HG02798 (cell line): ENCODE measurements at regions not wholly inside any gene's neighbourhood (a gene's known extent, or its start where the extent isn't known, plus 50 kb on each side); places are given as distances from the start of the nearest gene placed in this dataset.

ENCODE experiments used
- ATAC-seq: cut with Tn5 transposase; IDR thresholded peaks from one replicate; pipeline ENCODE4 v1.9.1; 2021; ENCODE audit warnings: mild to moderate bottlenecking; ENCODE audit not compliant: unreplicated experiment, poor library complexity

- no peak for ATAC-seq
Measured at GRCh38 chr18:78900938-78901909, 78.4 kb upstream of the SALL3 start.

GRCh38 chr18:78901923-78902794 lies 77.5 kb upstream of the SALL3 start:
- no peak for ATAC-seq

- no peak for ATAC-seq
Measured at GRCh38 chr18:78902795-78903435, 76.7 kb upstream of the SALL3 start.

- ATAC-seq, result no peak
Measured at GRCh38 chr18:78903436-78904178, 76.0 kb upstream of the SALL3 start.

GRCh38 chr18:78904179-78904531 lies 75.5 kb upstream of the SALL3 start:
- no peak for ATAC-seq

GRCh38 chr18:78905334-78905733 lies 74.3 kb upstream of the SALL3 start:
- ATAC-seq, result no peak

- ATAC-seq, result no peak
Measured at GRCh38 chr18:78906066-78906465, 73.6 kb upstream of the SALL3 start.

- ATAC-seq, result no peak
Measured at GRCh38 chr18:78908462-78909260, 71.0 kb upstream of the SALL3 start.

- ATAC-seq, result no peak
Measured at GRCh38 chr18:78911751-78912283, 67.8 kb upstream of the SALL3 start.

GRCh38 chr18:78912336-78912735 lies 67.3 kb upstream of the SALL3 start:
- ATAC-seq, result no peak

- no peak for ATAC-seq
Measured at GRCh38 chr18:78912844-78913243, 66.8 kb upstream of the SALL3 start.

- ATAC-seq, result no peak
Measured at GRCh38 chr18:78913395-78913794, 66.2 kb upstream of the SALL3 start.

GRCh38 chr18:78913830-78914231 lies 65.8 kb upstream of the SALL3 start:
- no peak for ATAC-seq

- no peak for ATAC-seq
Measured at GRCh38 chr18:78914249-78914935, 65.2 kb upstream of the SALL3 start.

GRCh38 chr18:78915446-78916008 lies 64.1 kb upstream of the SALL3 start:
- no peak for ATAC-seq

- no peak for ATAC-seq
Measured at GRCh38 chr18:78918707-78919106, 60.9 kb upstream of the SALL3 start.

- no peak for ATAC-seq
Measured at GRCh38 chr18:78919956-78920355, 59.7 kb upstream of the SALL3 start.

GRCh38 chr18:78920456-78921138 lies 59.0 kb upstream of the SALL3 start:
- no peak for ATAC-seq
